Astrocyte (in vitro differentiated cells and primary cell): ENCODE measurements at regions not wholly inside any gene's neighbourhood (a gene's known extent, or its start where the extent isn't known, plus 50 kb on each side); places are given as distances from the start of the nearest gene placed in this dataset.

Experiments used
- DNase-seq: peaks from one replicate; pipeline ENCODE4 v3.0.0-alpha.2; 2010; ENCODE audit warnings: low read depth
- FAIRE-seq: peaks from 2 replicates; lab custom pipeline; 2011; peaks lifted over from hg19 to GRCh38; lab: Jason Lieb, UNC
- H2AFZ ChIP-seq: 2 replicates; pipeline ENCODE4 v1.6.0; 2012; ENCODE audit warnings: low read depth, low read length, inconsistent platforms
- H3K27ac ChIP-seq: 2 replicates; pipeline ENCODE4 v1.5.1; 2011; ENCODE audit warnings: low read depth, low read length, inconsistent platforms
- H3K27me3 ChIP-seq: 2 replicates; pipeline ENCODE4 v1.6.0; 2011; ENCODE audit warnings: low read length, inconsistent platforms; ENCODE audit not compliant: insufficient read depth
- H3K36me3 ChIP-seq: 2 replicates; pipeline ENCODE4 v1.5.1; 2011; ENCODE audit warnings: low read length, inconsistent platforms; ENCODE audit not compliant: insufficient read depth
- H3K4me1 ChIP-seq: 2 replicates; pipeline ENCODE4 v1.5.1; 2011; ENCODE audit warnings: low read length, inconsistent platforms; ENCODE audit not compliant: insufficient read depth
- H3K4me2 ChIP-seq: 2 replicates; pipeline ENCODE4 v1.6.0; 2012; ENCODE audit warnings: low read length, inconsistent platforms
- H3K4me3 ChIP-seq: 2 replicates; pipeline ENCODE4 v1.5.1; 2011; ENCODE audit warnings: low read depth, mild to moderate bottlenecking, low read length, inconsistent platforms; ENCODE audit not compliant: insufficient read depth
- H3K79me2 ChIP-seq: 2 replicates; pipeline ENCODE4 v1.6.0; 2012; ENCODE audit warnings: mild to moderate bottlenecking, low read length, inconsistent platforms; ENCODE audit not compliant: insufficient read depth
- H3K9ac ChIP-seq: 2 replicates; pipeline ENCODE4 v1.6.0; 2012; ENCODE audit warnings: mild to moderate bottlenecking, low read length, inconsistent platforms
- H3K9me3 ChIP-seq: 2 replicates; pipeline ENCODE4 v1.5.1; 2012; ENCODE audit warnings: low read depth, mild to moderate bottlenecking, low read length, inconsistent platforms; ENCODE audit not compliant: insufficient read depth
- H4K20me1 ChIP-seq: 2 replicates; pipeline ENCODE4 v1.6.0; 2012; ENCODE audit warnings: low read length, inconsistent platforms; ENCODE audit not compliant: insufficient read depth
- H3K27ac Mint-ChIP-seq: one replicate; pipeline ENCODE4 v1.8.0; 2021; ENCODE audit warnings: mild to moderate bottlenecking, mixed read lengths; ENCODE audit not compliant: unreplicated experiment
- H3K27me3 Mint-ChIP-seq: one replicate; pipeline ENCODE4 v1.8.0; 2021; ENCODE audit warnings: low read depth, mixed read lengths; ENCODE audit not compliant: unreplicated experiment
- H3K36me3 Mint-ChIP-seq: one replicate; pipeline ENCODE4 v1.8.0; 2021; ENCODE audit warnings: low read depth, mixed read lengths; ENCODE audit not compliant: unreplicated experiment
- H3K4me1 Mint-ChIP-seq: one replicate; pipeline ENCODE4 v1.8.0; 2021; ENCODE audit warnings: low read depth, mixed read lengths; ENCODE audit not compliant: unreplicated experiment
- H3K4me3 Mint-ChIP-seq: one replicate; pipeline ENCODE4 v1.8.0; 2021; ENCODE audit warnings: mild to moderate bottlenecking, moderate library complexity, mixed read lengths; ENCODE audit not compliant: unreplicated experiment
- H3K9me3 Mint-ChIP-seq: one replicate; pipeline ENCODE4 v1.8.0; 2021; ENCODE audit warnings: mild to moderate bottlenecking, mixed read lengths; ENCODE audit not compliant: unreplicated experiment
- CTCF ChIP-seq: IDR thresholded peaks from 2 replicates; pipeline ENCODE4 v1.5.1; 2011; ENCODE audit warnings: low read depth, mild to moderate bottlenecking, inconsistent platforms, low read length, moderate library complexity; ENCODE audit not compliant: insufficient read depth
- EZH2 ChIP-seq: IDR thresholded peaks from 2 replicates; pipeline ENCODE4 v1.6.1; 2012; ENCODE audit warnings: mild to moderate bottlenecking, low read length, inconsistent platforms; ENCODE audit not compliant: insufficient read depth

GRCh38 chr14:83559721-83560120 is 1970.2 kb upstream of the FLRT2 start:
- Mint-ChIP-seq H3K27ac (peak overlapping the region; percentile 81), H3K27me3 (no peaks in the 10 kb centered on the region), H3K4me3 (no peak overlapping the region), H3K9me3 (peaks cover 5% of the 10 kb centered on the region), H3K36me3 (no peaks in the 10 kb centered on the region), H3K4me1 (peaks cover 16% of the 10 kb centered on the region)
- Histone ChIP-seq H3K27ac (no peak overlapping the region), H3K27me3 (no peaks in the 10 kb centered on the region), H3K79me2 (no peaks in the 10 kb centered on the region), H3K4me1 (no peaks in the 10 kb centered on the region), H3K9ac (no peak overlapping the region), H3K4me2 (no peak overlapping the region), H3K9me3 (no peaks in the 10 kb centered on the region), H3K4me3 (no peak overlapping the region), H2AFZ (no peak overlapping the region), H4K20me1 (no peaks in the 10 kb centered on the region), H3K36me3 (no peaks in the 10 kb centered on the region)
- FAIRE-seq (no peak), DNase-seq (peak; percentile 4)
- TF ChIP-seq CTCF (no peak), EZH2 (no peak)

DNA sequence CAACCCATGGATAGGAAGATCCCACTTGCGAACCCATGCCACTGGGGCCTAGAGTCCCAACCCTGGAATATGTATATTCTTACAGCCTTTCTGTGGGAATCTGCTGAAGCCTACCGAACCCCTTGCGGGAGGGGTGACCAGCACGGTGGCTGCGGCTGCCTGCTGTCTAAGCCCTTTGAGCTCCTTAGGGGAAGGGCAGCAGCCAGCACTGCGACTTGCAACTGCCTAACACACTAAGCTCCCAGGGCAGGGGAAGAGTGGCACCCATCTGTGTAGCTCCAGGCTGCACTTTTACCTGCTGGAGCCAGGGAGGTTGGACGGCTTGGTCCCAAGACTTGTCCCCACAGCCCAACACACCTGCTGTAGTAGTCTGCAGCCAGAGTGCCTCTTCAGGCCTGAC is 1968.7 kb upstream of the FLRT2 start:
- FAIRE-seq (no peak), DNase-seq (no peak)
- TF ChIP-seq CTCF (no peak), EZH2 (no peak)
- Histone ChIP-seq H3K27me3 (no peaks in the 10 kb centered on the region), H3K9me3 (no peaks in the 10 kb centered on the region), H4K20me1 (no peaks in the 10 kb centered on the region), H3K4me3 (no peak overlapping the region), H2AFZ (no peak overlapping the region), H3K4me2 (no peak overlapping the region), H3K79me2 (no peaks in the 10 kb centered on the region), H3K36me3 (no peaks in the 10 kb centered on the region), H3K4me1 (no peaks in the 10 kb centered on the region), H3K9ac (no peak overlapping the region), H3K27ac (no peak overlapping the region)
- Mint-ChIP-seq H3K27me3 (no peaks in the 10 kb centered on the region), H3K9me3 (peaks cover 4% of the 10 kb centered on the region), H3K36me3 (no peaks in the 10 kb centered on the region), H3K4me1 (peaks cover 16% of the 10 kb centered on the region), H3K27ac (no peak overlapping the region), H3K4me3 (no peak overlapping the region)

- Histone ChIP-seq H3K27me3 (no peaks in the 10 kb centered on the region), H4K20me1 (no peaks in the 10 kb centered on the region), H3K36me3 (no peaks in the 10 kb centered on the region), H3K27ac (no peak overlapping the region), H3K9ac (no peak overlapping the region), H3K4me3 (no peak overlapping the region), H3K9me3 (no peaks in the 10 kb centered on the region), H2AFZ (no peak overlapping the region), H3K4me2 (no peak overlapping the region), H3K4me1 (no peaks in the 10 kb centered on the region), H3K79me2 (no peaks in the 10 kb centered on the region)
- H3K4me3 Mint-ChIP-seq, result no peak overlapping the region
- no peaks in the 10 kb centered on the region for H3K27me3 Mint-ChIP-seq
- H3K4me1 Mint-ChIP-seq, result peaks cover 2% of the 10 kb centered on the region
- FAIRE-seq (no peak), DNase-seq (no peak)
- TF ChIP-seq CTCF (no peak), EZH2 (no peak)
- no peak overlapping the region for H3K27ac Mint-ChIP-seq
- H3K9me3 Mint-ChIP-seq, result no peaks in the 10 kb centered on the region
- H3K36me3 Mint-ChIP-seq, result no peaks in the 10 kb centered on the region
Measured at GRCh38 chr14:83566567-83566966, 1963.4 kb upstream of the FLRT2 start.
